GM06990 (cell line): ENCODE measurements at regions not wholly inside any gene's neighbourhood (a gene's known extent, or its start where the extent isn't known, plus 50 kb on each side); places are given as distances from the start of the nearest gene placed in this dataset.

Experiments used
- DNase-seq: peaks from one replicate; pipeline ENCODE4 v3.0.0-alpha.2; 2011; ENCODE audit not compliant: insufficient read length; ENCODE audit errors: extremely low read depth
- H3K27me3 ChIP-seq: replicated peaks from 2 replicates; pipeline ENCODE4 v1.6.0; 2011; ENCODE audit warnings: low read length; ENCODE audit not compliant: control insufficient read depth, insufficient read depth
- H3K36me3 ChIP-seq: 2 replicates; pipeline ENCODE4 v1.5.1; 2011; ENCODE audit warnings: low read length; ENCODE audit not compliant: control insufficient read depth, insufficient read depth
- H3K4me3 ChIP-seq: replicated peaks from 2 replicates; pipeline ENCODE4 v1.5.1; 2011; ENCODE audit warnings: low read depth, mild to moderate bottlenecking, control low read depth, low read length
- TF ChIP-seq, protein P1 (sequence below): IDR thresholded peaks from 2 replicates; pipeline ENCODE4 v1.5.1; 2011; ENCODE audit warnings: low read length, control low read depth, mild to moderate bottlenecking, inconsistent platforms; ENCODE audit not compliant: insufficient read depth, poor library complexity, severe bottlenecking

DNA sequence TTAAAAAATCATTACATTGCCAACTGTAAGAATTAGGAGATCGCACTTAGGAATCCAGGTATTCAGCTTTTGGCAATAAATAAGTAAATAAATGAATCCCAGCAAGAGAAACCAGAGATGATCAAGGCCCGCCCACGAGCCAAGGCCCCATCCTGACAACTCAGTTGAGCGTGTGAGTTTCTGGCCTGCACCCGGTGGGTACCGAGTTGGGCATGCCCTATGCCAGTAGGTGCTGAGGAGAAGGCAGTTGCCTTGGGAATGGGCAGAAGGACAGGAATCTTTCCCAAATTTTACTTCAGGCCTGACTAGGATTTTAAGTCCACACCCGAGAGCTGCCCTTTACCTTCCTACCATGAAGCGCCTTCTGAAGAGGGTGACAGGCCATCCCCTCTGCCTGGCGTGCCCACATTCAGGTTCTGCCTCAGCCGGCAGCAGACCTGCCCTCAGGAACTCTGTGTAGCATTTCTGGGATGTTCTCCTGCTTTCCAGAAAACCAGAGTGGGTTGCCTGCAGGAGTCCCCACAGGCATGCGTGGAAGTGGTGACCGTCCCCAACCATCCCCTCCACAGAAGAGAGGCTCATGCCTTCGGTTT lies 99.3 kb upstream of the ALDH1A3 start:
- Histone ChIP-seq H3K36me3 (no peaks in the 10 kb centered on the region), H3K4me3 (no peak overlapping the region), H3K27me3 (peaks cover 3% of the 10 kb centered on the region)
- DNase-seq = no peak
- TF ChIP-seq, protein P1, sequence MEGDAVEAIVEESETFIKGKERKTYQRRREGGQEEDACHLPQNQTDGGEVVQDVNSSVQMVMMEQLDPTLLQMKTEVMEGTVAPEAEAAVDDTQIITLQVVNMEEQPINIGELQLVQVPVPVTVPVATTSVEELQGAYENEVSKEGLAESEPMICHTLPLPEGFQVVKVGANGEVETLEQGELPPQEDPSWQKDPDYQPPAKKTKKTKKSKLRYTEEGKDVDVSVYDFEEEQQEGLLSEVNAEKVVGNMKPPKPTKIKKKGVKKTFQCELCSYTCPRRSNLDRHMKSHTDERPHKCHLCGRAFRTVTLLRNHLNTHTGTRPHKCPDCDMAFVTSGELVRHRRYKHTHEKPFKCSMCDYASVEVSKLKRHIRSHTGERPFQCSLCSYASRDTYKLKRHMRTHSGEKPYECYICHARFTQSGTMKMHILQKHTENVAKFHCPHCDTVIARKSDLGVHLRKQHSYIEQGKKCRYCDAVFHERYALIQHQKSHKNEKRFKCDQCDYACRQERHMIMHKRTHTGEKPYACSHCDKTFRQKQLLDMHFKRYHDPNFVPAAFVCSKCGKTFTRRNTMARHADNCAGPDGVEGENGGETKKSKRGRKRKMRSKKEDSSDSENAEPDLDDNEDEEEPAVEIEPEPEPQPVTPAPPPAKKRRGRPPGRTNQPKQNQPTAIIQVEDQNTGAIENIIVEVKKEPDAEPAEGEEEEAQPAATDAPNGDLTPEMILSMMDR = no peak

DNA sequence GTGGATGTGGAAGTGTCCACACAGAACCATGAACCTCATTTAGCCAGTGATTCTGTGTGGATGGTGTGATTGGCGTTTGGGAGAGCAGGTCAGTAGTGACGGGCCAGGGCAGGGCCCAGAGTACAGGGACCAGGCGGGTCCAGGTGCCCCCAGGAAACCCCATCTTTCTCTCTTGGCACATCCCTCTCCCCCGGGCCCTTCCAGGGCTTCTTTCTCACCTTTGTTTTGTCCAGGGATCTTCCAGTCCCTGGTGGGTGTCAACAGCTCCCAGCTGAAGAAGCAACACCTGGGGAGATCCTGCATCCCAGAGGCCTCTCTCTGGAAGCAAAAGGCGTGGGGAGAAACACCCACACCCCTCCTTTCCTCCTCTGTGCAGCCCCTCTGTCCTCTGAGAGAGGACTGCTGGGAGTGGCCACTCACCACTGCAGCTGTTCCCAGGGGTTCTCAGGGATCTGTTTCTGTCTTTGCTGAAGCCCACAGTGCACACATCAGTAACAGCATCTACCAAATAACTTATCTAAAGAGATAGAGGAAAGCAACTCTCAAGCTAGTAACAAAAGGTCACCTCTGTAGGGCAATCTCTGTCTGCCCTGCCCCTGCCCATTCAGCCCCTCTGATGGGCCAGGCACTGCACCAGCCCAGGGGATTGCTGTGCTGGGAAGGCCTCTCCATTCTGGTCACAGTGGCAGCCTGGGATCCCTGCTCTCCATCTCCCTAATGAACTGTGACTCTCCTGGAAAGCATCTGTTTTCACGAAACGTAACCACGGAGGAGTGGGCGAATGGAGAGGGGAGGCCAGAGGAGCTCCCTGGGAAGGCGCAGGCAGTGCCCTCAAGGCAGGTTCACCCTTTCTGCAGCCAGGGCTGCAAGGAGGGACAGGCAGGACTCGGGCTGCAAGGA lies 98.3 kb upstream of the ALDH1A3 start:
- Histone ChIP-seq H3K27me3 (peaks cover 3% of the 10 kb centered on the region), H3K36me3 (no peaks in the 10 kb centered on the region)
- TF ChIP-seq, protein P1 = no peak

DNA sequence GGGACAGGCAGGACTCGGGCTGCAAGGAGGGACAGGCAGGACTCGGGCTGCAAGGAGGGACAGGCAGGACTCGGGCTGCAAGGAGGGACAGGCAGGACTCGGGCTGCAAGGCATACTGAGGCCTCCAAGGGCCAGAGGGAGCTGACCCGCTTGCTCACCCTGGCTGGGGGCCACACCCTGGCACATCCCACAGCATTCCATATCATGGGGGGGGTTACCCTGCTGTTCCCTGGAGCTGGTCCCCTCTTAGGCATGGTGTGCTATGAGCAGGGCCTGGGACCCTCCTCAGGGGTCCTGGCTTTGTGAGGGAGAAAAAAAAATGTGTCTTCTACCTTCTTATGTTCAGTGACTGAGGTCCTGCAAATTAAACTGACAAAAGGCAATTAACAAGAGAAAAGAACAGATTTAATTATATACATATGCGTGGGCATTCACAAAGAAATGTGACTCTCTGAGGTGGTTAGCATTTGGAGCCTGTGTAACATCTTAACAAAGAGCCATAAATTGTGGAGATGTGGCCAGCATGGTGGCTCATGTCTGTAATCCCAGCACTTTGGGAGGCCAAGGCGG lies 97.6 kb upstream of the ALDH1A3 start:
- DNase-seq = no peak
- H3K36me3 ChIP-seq = no peaks in the 10 kb centered on the region
- H3K27me3 ChIP-seq = peaks cover 3% of the 10 kb centered on the region
- TF ChIP-seq, protein P1 = no peak
- H3K4me3 ChIP-seq = no peak overlapping the region

More for the DNA sequence above, 98.3 kb upstream of the ALDH1A3 start:
- no peak overlapping the region for H3K4me3 ChIP-seq
- no peak for DNase-seq

DNA sequence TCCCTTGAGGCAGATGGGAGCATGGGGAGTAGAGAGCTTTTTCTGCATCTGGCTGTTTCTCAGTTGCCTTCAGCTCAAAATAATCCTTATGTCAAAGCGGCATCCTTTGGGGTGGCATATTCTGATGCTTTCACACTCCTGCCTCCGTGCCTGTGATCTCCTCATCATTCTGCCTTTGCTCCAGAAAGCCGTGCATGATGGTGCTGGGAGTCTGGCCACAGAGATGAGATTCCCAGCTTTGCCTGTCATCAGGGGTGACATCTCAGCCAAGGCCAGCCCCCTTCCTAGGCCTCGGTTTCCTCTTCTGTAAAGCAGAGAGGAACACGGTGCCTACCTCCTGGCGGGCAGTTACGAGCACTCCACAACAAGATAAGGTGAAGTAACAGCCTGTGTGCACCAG lies 96.3 kb upstream of the ALDH1A3 start:
- H3K4me3 ChIP-seq = no peak overlapping the region
- no peaks in the 10 kb centered on the region for H3K36me3 ChIP-seq
- peaks cover 3% of the 10 kb centered on the region for H3K27me3 ChIP-seq
- TF ChIP-seq, protein P1 = no peak
- no peak for DNase-seq

DNA sequence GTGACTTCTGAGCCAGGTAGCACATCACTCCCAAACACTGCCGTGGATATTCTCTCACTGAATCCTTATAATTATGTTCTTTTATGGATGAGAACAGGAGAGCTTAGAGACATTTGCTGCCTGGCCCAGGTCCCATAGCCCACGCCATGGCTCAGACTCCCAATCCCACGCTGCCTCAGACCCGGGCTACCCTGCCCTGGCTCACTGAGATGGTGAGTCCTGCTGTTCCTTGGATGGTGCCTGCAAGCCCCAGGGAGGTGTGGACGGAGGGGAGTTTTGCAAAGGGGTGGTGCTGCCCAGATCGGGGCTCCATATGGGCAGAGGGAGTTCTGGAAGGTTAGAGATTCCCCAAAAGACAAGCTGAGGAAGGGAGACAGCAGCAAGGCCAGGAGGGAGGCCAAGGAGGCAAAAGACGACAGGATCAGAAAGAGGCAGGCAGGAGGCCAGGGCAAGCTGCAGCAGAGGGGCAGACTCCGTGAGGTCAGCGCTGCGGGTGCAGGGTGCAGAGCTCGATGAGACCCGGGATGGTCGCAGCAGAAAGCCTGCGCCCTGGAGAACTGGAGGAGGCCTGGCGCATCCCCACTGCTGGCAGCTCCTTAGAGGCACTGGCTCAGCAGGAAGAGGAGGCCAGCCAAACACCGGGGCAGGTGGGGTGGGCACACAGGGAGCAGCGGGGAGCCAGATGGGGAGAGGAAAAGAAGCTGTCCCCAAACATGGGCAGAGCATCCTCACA lies 95.7 kb upstream of the ALDH1A3 start:
- DNase-seq = no peak
- H3K4me3 ChIP-seq = no peak overlapping the region
- H3K36me3 ChIP-seq = no peaks in the 10 kb centered on the region
- H3K27me3 ChIP-seq = peaks cover 3% of the 10 kb centered on the region
- TF ChIP-seq, protein P1 = no peak
